ENCODE measurements at regions not wholly inside any gene's neighbourhood (a gene's known extent, or its start where the extent isn't known, plus 50 kb on each side); places are given as distances from the start of the nearest gene placed in this dataset.

DNA sequence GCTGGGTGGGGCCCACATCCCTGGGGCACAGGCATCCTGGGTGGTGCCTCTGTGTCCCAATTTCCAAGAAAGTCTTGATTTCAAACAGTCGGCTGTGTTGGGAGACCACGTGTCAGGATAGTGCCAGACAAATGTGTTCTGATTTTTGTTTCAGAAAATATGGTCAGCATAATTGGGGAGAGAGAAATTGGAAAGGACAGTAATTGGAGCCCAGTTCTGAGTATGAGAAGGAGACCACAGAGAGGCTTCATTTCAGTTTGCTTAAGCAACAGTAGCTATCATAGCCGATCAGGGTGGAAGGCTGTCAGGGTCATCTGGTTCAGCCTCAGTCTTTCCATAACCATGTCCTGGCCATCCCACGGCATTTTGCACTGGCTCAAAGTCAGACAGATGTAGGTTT lies 220.7 kb downstream of the CDC5L start:
- no peak for DNase-seq (ENCODE audit: low read depth in 2 of 2)

DNA sequence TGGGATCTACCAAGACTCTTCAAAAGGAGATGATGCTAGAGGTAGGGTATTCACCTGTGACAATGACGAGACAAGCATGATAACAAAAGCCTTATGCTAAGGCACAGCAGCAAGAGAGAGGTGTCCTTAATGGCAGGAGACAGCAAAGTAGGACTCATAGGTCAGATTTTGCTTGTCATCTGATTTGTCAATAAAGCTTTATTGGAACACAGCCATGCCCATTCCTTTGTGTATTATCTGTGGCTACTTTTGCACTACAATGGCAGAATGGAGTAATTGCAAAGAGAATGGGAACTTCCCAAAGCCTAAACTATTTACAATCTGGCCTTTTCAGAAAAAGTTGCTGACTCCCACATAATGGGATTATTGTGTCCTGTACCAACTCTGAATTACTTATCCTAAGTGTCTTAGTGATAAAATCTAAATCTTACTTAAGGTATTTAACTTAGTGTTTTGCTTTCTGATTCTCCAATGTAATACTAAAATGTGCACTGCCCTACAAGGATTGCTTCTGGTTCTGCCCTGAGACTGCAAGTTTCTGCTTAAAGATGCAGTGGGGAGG lies 221.6 kb downstream of the CDC5L start:
- no peak for DNase-seq (ENCODE audit: low read depth in 2 of 2)

DNA sequence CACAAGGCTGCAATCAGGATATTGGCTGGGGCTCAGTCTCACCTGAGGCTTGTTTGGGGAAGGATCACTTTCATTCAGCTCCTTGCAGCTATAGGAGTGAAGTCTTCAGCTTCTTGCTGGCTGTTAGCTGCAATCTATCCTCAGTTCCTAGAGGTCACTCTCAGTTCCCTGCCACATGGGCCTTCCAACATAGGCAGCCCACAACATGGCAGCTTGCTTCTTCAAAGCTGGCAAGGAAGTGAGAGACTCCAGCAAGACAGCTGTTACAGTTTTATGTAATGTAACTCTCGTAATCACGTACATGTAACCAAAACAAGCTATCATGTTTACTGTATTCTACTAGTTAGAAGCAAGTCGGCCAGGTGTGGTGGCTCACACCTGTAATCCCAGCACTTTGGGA lies 226.9 kb downstream of the CDC5L start:
- no peak for DNase-seq (ENCODE audit: low read depth in 2 of 2)

DNA sequence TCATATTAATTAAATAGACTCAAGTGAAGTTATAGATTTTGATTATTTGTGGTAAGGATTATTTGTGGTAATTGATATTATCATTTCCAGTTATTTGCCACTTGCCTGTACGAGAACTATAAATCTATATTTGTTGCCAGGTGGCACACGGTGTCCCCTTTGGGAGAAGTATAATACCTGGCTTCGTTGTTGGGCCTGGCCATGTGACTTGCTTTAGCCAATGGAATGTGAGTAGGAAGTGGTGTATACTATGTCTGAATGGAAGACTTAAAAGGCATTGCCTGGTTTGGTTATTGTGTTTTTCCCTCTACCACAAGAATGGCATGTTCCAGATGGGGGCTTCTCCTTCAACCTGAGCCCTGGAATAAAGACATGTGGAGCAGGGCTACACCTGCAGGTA lies 228.1 kb downstream of the CDC5L start:
- no peak for DNase-seq (ENCODE audit: low read depth in 2 of 2)

DNA sequence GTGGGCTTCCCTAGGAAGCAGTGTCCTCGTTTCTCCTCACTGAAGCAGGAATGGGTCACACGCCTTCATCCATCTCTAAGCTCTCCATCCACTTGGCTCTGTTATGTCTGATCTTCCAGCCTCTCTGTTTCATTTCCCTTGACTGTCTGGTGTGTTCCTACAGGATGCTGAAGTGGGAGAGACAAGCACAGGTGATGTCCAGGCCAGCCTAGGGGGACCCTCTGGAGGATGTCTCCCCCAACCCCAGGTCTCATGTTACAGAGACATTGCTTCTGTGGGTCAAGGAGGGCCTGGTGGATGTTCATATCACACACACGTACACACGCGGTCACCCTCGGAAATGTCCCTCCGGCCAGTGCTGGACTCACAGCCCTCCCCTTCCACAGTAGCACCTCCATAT lies 229.9 kb downstream of the CDC5L start:
- DNase-seq (ENCODE audit: low read depth in 2 of 2) = no peak

DNA sequence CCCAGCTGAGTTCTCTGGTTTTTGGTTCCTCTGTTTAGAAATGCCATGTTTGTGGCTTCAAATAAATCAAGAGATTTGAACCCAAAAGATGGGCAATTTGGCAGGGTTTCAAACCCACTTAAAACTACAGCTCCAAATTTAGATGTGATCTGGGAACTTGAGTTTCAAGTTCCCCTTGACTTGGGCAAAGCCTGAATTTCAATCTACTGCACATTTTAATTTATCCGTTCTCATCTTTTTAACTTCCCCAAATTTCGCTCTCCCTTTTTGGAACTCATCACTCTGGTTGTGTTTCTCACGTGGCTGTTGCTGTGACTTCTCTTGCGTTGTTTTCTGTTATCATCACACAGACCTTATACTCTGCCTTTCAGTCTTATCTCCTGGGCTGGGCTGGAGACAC lies 230.9 kb downstream of the CDC5L start:
- DNase-seq (ENCODE audit: low read depth in 2 of 2) = no peak

DNA sequence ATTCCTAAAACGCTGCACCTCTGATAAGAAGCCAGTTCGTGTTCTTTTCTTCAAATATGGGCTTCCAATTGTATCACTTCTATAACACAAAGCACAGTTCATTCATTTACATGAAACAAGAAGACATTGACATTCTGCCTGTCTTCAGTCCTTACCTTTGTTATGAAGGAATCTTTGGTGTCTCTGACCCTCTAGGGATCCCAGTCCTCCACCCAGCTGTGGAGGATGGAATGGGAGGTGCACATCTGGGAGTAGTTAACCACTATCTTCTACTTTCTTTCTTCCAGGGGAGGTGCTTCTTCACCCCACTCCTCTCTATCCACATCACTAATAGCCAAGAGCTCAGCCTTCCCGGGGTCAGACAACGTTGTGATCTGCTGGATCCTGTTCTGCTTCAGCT lies 233.4 kb downstream of the CDC5L start:
- no peak for DNase-seq (ENCODE audit: low read depth in 2 of 2)

DNA sequence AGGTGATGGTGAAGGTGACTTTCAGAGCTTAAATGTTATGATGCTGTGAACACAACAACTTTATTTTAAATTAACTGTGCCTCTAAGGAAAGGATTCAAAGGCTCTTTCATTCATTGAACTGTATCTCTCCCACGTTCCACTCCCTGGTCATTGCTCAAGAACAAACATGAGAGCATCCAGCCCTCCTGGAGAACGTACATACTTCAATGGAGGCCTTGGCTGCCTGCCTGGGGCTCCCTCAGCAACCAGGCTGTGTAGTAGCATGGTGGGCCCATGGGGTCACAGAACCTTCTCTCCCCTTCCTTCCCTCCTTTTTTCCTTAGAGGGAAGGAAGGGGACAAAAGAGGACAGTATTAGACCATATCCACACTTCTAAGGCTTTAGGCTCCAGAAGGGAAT lies 234.3 kb downstream of the CDC5L start:
- no peak for DNase-seq (ENCODE audit: low read depth in 2 of 2)

DNA sequence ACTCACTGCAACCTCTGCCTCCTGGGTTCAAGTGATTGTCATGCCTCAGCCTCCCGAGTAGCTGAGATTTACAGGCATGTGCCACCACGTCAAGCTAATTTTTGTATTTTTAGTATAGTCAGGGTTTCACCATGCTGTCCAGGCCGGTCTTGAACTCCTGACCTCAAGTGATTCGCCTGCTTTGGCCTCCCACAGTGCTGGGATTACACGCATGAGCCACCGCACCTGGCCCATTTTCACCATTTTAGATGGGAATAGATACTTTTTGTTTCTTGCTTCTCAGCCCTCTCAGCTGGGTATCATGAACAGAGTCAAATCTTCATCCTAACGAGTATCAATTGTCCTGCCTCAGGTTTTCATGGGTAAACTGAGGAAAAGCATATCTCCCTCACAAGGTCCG lies 235.0 kb downstream of the CDC5L start:
- DNase-seq (ENCODE audit: low read depth in 2 of 2) = no peak

DNA sequence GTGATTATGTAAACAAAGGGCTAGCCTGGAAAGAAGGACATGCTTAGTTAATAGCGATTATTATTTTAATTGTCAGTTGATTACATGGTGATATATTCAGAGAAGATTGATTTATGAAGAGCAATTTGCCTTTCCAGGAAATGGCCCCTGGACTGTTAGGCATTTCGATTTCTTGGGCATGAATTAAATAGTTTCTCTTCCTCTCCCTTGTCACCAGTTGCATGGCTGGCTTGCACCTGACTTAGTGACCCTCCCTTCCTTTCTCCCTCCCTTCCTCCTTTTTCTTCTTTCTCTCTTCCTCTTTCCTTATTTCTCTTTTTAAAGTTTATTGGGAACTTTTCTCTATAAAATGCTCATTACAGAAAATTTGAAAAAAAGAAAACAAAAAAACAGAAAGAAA lies 235.4 kb downstream of the CDC5L start:
- DNase-seq (ENCODE audit: low read depth in 2 of 2) = no peak

DNA sequence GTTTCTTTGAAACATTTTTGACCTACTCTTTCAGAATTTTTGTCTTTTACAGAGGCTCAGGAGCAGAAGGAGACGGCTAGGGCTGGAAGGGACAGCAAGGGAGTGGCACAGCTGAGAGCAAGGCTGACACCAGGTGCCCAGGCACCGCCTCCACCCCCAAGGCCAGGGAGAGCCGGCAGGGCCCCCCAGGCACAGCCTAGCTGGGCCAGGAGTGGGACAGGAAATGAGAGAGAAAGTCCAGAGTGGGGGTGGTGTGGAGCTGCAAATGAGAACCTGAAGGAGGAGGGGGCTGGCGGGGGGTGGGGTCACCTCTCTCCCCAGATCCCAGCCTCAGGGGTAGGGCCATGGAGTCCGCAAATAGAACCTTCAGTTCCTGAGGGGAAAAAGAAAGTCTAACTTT lies 236.7 kb downstream of the CDC5L start:
- no peak for DNase-seq (ENCODE audit: low read depth in 2 of 2)

DNA sequence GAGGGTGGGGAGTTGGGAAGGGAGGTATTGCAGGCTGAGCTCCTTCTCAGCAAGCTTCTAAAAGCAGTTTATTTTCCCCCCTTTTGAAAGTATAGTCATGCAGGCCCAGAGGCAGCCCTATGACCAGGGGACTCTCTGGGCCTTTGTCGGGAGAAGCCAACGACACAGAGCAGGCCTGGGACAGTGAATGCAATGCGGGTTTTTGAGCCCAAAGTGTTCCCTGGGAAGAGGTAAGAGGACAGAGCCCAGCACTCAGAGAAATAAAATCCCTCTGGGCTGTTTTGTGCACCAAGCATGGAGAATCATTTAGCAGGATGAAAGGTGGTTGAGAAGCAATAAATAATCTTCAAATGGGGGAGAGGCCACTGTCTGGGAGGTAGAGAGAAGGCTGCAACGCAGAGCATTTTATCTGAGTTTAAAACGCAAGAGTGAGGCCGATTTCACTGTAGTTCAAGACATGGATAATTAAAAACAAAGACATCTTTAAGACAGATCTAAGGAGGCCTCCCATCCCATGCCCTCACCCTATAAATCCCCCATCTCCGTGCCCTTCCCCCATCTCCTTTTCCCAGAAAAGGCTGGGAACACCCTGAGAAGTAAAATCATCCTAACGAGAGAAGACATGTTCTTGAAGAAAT lies 237.5 kb downstream of the CDC5L start:
- no peak for DNase-seq (ENCODE audit: low read depth in 2 of 2)

DNA sequence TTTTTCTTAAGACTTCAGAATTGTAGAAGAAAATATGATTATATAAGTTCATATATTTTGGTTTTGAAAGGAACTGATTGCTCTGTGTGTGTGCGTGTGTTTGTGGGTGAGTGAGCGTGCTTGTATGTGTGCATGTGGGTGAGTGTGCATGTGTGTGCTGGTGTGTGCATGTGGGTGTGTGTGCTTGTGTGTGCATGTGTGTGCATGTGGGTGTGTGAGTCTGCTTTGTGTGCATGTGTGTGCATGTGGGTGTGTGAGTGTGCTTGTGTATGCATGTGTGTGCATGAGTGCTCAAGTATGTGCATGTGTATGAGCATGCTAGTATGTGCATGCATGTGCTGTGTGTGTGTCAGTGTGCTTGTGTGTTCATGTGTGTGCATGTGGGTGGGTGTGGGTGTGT lies 238.5 kb downstream of the CDC5L start:
- DNase-seq (ENCODE audit: low read depth in 2 of 2) = no peak

DNA sequence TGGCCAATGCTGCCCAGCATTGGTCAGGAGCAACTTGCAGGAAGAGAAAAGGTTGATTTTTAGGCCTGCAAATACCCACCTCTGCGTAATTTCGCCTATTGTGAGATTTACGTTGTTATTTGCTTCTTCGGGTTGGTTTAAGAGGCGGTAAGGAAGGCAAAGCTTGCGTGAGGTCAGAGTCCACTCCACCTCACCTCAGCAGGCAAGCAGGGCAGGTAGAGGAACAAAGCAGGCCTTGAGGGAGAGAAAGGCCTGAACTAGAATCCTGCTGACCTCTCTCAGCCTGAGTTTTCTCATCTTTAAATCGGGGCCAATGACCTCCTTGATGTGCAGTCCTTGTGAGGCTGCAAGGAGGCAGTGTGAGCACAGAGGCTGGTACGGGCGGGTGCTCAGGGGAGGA lies 239.1 kb downstream of the CDC5L start:
- DNase-seq (ENCODE audit: low read depth in 2 of 2) = no peak

DNA sequence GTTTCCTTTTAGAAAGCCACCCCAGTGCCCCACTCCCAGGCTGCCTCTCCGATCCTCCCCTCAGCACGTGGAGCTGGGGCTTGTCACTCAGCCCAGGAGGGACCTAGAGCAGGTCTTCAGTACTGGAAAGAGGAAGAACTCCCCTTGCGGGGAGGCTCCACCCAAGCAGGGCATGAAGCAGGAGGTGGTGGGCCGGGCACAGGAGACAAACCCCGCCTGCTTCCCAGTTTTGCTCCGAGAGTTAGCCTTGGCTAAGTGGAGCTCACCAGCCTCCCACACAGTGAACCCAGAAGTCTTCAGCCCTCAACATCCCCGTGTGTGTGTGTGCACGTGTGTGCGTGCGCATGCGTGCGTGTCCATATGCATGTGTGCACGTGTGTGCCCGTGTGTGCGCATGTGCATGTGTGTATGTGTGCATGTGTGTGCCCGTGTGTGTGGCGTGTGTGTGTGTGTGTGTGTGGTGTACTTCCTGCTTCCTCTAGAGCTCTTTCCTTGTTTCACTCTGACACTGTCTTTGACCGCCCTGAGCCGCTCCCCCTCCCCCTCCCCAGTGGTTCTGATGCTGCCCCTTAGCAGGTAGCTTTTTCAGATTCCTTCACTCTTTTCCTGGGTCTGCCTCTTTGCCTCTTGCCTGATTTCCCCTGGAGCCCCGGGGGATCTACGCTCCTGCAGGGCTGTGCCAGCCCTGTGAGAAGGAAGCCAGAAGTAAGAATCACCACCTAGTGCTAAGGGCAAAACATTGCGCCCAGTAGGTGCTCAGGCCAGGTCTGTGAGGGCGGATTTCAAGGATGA lies 239.8 kb downstream of the CDC5L start:
- no peak for DNase-seq (ENCODE audit: low read depth in 2 of 2)

DNA sequence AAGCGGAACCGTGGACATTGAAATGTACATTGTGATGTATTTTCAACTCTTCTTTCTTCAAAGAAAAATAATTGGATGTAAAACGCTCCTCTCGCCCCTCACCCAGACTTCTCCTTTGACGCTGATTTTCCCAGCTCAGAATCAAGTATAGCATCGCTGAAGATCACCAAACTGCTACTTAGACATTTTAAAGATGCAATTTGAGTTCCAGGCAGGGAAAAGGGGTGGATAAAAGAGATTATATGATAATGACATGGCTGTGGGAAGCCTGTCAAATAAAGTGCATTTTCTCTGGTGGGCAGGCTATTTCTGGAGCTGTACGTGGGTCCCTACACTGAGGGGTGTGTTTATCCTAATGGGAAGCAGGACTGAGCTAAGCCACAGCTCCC lies 240.4 kb downstream of the CDC5L start:
- no peak for DNase-seq (ENCODE audit: low read depth in 2 of 2)

DNA sequence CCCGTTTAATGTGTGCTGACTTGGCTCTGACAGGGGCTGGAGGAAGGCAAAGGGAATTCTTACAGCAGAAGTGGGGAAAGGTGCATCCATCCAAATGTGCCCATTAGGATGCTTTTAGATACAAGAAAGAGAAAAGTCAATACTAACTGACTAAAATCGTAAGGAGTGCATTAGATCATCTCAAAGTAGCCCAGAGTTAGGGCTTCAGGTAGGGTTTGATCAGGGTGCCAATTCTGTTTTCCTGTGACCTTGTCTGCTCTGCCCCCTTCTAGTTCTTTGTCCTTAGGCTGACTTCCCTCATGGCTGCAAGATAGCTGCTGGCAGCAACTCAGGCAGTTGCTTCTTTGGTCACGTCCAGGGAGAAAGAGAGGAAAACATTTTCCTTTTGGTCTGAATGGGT lies 240.8 kb downstream of the CDC5L start:
- no peak for DNase-seq (ENCODE audit: low read depth in 2 of 2)

DNA sequence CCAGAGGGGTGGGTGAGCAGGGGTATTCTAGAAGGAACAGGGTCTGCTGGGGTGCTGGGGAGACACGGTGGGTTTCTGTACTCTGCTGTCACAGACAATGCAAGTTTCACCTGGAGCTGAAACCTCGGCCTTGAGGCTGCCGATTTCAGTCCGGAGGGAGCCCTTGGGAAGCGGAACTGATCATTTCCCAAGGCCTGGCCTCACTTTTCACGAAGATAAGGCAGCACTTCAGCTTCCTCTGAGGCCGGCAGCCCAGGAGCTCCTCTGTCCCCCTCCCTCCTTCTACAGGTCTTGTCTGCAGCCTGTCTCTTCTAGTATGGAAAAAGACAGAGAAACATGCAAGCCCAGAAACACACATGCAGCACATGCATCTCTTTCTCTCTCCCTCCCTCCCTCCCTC lies 242.1 kb downstream of the CDC5L start:
- no peak for DNase-seq (ENCODE audit: low read depth in 2 of 2)

DNA sequence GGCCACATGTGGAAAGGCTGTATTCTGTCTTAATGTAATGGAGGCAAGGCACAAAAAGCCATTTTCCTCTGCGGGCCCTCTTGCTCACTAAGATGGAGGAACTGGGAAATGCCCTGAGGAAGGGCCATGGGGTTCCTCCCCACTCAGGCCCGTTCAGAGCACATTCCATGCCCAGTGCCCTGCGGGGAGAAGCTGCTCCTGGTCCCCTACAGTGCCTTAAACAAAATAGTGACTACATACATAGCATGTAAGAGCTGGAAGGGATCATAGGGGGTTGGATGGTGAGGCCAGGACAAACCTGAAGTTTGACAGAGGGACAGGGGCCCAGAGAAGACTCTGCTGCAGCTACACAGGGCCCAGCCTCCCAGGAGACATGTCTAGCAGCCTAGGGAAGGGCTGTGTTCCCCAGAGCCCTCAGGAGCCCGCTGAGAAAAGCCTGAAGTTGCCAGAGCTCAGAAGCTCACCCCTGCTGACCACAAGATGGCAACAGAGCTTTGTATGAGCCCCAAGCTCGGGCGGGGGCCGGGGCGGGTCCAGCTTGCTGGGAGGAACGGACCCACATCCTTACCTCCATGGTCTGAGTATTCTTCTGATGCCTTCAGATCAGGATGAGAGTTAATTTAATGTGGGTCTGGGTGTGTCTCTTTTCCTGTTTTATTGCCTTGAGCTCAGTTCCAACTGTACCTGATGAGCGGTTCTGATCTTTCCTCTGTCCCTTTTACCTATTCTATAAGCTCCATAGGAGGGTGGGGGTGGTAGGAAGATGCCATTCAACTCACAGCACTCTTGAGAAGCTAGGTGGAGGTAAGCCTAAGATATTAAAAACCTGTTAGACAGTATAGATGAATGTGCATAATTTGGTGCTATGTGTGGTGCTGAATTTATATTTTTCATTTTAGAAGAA lies 242.9 kb downstream of the CDC5L start:
- DNase-seq (ENCODE audit: low read depth in 2 of 2) = no peak

DNA sequence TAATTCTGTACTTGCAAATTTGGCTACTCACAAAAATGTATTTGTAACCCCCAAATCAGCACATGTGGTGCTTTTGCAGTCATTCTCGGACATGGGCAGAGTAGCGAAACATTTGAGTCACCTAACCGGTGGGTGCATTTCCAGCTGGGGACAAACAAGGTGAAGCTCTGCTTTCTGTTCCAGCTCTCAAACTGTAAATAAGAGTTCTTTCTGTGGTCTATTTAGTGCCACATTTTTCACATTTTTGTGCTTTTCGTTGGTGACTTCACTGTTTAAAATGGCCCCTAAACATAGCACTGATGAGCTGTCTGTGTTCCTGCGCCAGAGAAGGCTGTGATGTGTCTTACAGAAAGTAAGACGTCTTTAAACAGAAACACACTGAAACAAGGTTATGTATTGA lies 244.5 kb downstream of the CDC5L start:
- no peak for DNase-seq (ENCODE audit: low read depth in 2 of 2)

DNA sequence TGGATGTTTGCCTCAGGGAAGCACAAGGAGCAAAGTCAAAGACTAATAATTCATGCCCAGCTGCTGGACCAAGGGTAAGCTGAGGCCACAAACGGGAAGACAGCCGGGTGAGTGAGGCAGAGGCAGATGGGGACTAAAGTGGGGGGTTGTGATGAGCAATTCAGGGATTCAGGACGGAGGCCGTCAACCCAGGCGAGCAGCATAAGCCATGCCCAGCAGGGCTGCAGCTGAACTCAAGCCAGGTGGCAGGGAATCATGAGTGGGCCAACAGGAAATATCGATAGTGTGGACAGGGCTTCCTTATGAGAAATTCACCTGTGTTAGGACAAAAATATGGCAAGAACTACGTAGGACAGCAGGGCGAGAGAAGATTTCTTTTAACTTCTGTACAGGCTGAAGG lies 246.8 kb downstream of the CDC5L start:
- DNase-seq (ENCODE audit: low read depth in 2 of 2) = no peak

DNA sequence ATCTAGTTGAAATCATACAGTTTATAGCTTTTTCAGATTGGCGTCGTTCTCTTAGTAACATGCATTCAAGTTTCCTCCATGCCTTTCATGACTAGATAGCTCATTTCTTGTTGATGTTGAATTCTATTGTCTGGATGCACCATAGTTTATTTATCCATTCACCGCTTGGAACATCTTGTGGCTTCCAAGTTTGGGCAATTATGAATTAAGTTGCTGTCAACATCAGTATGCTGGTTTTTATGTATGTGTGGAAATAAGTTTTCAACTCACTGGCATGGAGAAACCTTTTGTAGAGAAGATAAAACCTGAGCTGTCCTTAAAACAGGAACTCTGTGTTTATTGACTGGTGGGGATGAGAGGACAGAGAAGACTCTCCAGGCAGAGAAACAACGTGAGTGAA lies 248.0 kb downstream of the CDC5L start:
- no peak for DNase-seq (ENCODE audit: low read depth in 2 of 2)

All from stimulated activated CD8-positive, alpha-beta memory T cell treated with anti-CD3 and anti-CD28 coated beads, Interleukin-15, amount 100 ng/mL, for 4 hours (primary cell).